T-helper 2 cell treated with Interferon-gamma antibody and Interleukin-4, amounts not matched to agents 100 ng/mL and 5 ng/mL, for 36 hours (primary cell): ENCODE measurements at regions not wholly inside any gene's neighbourhood (a gene's known extent, or its start where the extent isn't known, plus 50 kb on each side); places are given as distances from the start of the nearest gene placed in this dataset.

Experiments
- intact Hi-C: fragments of 100-400 bp; cut with micrococcal nuclease; formaldehyde crosslinking; loops from one replicate; pipeline ENCODE4 v1.15.1; 2023

DNA sequence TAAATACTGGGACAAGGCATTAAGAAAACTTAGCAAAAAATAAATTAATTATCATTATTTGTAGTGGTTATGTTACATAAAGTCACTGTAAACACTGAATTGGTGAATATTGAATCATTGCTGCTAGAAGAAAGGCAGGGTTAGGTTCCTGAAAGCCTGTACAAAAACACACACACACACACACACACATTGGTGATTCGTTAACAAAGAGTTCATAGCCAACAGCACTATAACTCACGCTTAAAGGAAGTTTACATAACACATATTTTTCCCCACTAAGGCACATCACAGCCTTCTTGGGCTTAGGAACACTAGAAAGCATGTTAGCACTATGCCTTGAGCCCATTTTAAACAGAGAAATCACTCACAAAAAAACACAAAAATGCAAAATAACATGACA lies 690.0 kb upstream of the PIK3C3 start:
- intact Hi-C loops, result no loop called here

DNA sequence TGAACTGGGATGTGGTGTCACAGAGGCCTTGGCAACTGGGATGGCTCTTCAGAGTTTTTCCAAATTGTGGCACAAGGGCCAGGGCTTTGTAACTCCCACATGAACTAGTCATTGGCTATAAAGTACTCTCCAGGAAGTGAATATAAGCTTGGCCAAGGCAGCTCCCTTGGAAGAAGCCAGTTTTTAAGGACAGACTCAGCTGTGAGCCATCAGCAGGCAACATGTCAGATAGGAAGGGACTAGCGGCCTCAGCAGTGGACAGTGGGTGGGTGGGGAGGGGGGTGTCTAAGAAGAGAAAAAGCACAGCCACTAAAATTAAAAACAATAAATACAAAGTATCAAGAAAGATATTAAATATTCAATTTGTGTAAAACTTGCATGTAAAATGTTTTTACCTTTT lies 691.1 kb upstream of the PIK3C3 start:
- intact Hi-C loops, result no loop called here

DNA sequence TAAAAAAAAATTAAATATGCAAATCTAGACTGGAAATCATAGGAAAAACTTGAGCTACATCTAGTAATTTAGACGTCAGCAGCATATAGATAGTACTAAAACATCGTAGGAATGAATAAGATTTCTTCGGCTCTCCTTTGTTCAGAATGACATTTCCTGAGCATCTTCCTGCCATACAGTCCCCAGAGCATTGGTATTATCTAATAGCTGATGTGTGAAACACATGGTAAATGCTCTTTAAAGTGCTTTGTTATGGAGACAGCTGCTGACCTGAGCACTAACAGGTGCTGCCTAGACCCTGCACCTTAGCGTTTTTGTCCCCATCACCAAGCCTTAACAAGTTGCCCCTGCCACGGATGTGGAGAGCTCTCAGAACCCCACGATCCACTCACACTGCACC lies 692.3 kb upstream of the PIK3C3 start:
- intact Hi-C loops, result no loop called here

DNA sequence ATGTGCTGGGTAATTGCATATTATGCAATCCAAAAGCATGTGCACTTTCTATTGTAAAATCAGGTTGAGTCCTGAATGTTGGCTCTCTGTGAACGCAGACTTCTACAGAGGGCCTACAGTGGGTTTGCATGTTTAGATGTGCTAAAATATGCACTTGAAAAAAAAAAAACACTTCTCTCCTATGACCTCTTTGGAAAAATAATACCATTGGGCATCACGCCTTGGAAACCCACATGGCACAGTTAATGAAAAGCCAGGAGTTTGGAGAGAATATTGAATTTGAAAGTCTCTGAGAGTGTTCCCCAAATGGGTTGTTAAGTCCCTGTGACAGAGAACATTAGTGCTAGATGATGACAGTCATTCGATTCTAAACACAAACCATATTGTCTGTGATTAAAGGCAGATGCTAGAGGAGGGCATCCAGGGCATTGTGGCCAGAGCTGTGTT lies 710.4 kb upstream of the PIK3C3 start:
- intact Hi-C loops, result no loop called here

DNA sequence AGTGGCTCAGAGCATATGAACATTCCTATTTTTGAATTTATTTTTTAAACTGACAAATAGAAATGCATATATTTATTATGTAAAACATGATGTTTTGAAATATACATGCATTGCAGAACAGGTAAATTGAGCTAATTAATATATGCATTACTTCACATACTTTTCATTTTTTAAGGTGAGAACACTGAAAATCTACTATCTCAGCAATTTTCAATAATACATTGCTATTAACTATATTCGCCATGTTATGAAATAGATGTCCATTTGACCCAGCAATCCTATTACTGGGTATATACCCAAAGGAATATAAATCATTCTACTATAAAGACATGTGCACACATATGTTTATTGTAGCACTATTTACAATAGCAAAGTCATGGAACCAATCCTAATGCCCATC lies 717.7 kb upstream of the PIK3C3 start:
- intact Hi-C loops, result no loop called here

DNA sequence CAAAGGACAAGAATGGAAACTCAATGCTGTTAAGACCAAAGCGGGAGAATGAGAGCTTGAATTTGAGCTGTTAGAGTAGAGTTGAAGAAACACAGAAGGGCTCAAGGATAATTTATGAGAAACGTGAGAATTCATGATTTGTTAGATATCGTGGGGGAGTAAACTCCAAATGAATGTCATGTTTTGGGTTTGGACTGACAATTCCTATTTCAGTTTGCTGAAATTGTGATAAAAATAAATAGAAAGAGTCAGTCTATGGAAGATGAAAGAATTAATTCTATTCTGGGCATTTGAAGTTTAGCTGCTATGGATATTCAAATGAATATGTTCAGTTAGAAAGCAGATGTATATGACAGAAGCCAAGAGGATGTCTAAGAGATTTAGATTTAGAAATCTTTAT lies 723.4 kb upstream of the PIK3C3 start:
- intact Hi-C loops, result no loop called here

DNA sequence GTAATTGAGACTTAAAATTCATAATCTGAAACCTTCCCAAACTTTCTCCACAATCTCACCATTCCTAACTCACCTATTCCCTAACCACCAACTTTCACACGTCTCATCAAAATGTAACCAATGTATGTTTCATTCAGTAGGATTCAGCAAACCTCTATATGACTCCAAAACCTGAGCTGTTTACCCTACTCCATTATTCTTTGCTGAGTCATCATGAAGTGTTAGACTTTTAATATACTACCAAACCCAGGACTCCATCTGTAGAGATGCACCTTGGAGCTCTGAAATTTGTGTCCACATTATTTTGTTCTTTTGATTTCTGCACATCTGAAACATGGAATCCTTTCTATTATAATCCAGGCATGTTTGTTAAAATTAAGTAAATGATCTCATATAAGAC lies 727.0 kb upstream of the PIK3C3 start:
- intact Hi-C loops, result no loop called here

DNA sequence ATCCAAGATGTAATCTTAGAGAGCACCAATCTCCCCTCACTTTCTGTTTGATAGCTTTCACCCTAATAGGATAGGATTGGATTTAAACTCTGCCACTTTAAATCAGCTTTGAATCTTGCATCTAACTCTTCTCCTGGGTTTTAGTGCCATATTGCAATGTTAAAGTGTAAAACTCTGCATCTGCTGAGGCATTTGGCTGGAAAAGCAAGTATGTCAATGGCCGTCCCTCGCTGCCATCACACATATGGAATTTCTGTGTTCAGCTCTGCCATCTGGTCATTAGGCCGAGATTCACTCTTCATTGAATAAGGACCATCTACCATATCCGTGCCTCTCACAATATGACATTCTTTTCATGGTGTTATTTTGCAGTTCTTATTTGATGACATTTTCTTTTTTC lies 728.1 kb upstream of the PIK3C3 start:
- intact Hi-C loops, result no loop called here

DNA sequence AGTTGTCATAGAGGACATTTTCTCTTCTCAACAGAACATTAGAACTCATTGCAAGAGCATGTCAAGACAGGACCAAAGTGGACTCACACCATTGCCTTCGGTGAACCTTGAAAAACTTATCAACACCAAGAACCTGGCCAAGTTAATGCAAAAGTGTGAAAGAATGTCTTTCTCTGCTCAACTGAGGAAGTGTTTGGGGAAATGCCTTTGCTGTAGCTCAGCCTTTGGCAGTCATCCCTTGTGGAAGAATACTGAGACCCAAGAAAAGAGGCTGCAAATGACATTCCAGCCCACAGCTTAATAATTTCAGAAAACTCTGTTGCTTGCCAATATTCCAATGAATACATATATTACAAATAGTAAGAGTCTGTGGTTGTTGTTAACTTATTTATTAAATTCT lies 728.8 kb upstream of the PIK3C3 start:
- intact Hi-C loops, result no loop called here

DNA sequence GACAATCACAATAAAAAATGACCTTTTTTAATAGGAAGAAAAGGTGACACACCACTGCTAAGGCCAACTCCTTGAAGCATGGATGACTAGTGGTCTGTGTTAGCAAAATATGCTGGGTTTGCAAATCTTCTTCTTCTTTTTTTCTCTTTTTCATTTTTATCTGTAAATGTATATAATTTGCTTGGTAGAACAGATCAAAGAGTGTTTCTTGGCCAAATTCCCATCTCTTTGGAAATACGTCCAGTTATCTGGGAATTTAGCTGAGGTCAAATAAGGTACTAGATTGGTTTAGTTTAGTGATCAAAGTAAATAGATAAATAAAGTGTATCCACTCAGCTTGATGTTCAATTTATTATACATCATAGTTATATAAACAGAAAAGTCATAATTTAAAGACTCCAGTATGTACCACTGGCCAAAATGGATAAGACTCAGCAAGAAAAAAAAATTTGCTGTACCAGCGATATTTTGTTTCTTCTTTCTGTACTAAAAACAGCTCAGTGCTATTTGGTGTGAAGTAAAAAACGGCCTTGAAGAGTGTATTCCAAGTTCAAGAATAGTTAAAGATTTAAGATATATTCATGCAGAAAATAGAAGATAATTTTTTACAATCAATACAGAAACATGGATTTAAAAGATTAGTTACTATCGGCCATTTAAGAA lies 738.6 kb upstream of the PIK3C3 start:
- intact Hi-C loops, result no loop called here

DNA sequence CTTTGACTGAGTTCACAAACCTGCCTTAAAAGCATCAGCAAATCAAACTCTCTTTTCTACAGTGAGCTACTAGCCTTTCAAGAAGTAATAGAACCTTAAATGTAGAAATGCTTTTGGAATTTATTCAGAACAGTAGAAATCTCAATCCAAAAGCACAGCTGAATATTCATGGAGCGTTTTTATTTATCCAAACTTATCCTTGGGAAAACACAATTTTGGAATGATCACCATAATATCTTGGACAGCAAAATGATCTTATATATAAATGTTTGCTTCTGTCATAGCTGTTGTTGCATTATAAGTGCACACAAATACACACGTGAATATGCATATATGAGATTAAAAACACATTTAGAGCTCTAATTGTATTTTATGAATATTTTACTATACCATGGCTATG lies 747.3 kb upstream of the PIK3C3 start:
- intact Hi-C loops, result no loop called here

DNA sequence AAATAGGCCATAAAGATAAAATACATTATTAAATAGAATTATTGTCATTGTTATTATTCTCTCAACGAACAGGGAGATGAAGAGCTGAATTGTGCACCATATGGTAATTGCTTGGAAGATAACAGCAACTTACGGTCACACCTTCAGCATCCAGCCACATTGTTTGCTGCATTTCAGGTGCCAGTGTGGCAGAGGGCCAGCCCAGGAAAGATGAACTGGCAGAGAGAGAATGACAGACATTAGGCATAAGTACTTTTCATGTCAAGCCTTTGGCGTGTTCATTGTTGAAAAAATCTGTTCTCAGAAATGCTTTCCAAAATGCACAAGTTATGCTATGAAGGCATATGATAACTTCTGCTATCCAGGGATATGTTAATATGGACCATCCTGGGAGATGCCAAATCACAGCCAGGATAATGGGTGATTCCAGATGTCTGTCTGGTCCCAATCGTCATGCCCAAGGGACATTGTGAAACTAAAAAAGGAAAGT lies 748.6 kb upstream of the PIK3C3 start:
- intact Hi-C loops, result no loop called here

DNA sequence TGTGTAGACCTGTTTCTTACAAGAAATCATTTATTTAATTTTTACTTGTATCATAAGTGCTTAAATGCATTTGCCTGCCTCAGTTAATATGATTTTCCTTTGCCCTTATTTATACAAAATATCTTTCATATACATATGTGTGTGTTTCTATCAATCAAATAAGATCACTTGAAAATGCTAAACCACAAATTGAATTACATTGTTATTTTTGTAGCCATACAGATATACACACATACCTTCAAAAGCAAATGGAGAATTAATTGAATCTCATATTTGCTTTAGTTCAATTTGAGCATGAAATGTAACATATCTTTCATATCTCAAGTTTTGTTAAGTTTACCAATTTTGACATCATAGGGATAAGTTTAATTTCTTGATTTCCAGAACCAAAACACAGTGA lies 755.8 kb upstream of the PIK3C3 start:
- intact Hi-C loops, result no loop called here

DNA sequence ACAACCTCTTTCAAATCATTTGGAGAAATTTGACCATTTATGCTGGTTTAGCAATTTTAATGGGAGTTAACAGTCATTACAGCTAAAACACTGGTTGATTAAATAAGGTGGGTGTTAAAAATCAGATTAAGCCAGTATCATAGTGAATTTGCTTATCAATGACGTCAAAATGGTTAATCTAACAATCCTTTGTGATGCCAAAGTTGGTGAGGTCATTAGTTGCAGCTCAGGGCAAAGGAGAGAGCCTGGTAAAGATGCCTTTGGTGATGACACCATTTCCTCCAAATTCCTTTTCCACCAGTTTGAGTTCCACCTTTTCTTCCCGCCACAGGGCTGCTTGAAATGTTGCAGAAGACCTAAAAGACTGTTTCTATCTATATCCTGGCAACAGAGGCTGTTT lies 757.1 kb upstream of the PIK3C3 start:
- intact Hi-C loops, result no loop called here

DNA sequence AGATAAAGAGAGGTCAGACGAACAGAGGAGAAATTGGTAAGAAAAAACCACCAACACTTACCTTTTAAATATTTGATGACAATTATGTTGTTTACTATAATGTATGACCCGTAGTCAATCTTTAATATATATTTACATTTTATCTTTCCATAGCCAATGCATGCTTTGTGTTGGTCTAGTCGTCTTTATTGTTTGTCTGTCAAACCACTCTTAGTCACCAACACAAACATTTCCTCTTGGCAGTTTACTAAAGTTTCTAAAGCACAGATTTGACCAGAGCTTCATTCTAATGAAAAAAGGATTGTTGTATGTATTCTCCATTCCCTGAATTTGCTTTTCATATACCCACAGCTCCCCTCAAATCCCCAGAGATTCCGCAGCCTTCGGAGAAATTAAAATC lies 784.7 kb upstream of the PIK3C3 start:
- intact Hi-C loops, result no loop called here

DNA sequence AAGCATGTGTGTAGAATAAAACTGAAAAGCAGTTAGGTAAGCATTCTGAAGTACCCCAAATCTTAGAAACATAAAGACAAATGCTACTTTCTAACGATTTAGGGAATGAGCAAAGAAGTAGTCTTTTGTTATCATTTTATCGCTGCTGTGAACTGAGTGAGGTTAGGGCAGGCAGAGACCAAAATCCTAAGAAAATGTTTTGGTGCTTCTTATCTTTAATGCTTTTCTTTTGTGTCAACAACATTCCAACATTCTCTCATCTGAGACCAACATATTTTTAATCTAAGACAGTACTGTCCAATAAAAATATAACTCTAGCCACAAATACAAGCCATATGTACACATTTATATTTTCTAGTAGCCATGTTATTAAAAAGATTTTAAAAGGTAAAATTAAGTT lies 789.4 kb upstream of the PIK3C3 start:
- intact Hi-C loops, result no loop called here

DNA sequence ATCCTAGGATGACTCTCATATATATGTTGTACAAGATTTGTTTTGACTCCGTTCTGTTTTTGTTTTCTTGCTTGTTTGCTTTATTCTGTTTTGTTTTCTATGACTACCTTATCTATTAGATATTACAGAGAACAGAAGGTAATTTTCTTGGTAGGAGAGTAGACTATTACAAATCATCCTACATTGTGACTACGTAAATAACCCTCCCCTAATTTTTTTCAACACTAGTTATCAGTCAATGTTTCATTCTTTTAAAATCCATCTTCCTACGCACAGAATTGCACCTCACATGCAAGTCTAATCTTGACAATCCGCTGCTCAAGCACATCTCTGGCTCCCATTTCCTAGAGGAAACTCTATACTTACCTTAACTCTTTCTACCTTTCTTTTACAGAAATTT lies 792.3 kb upstream of the PIK3C3 start:
- intact Hi-C loops, result no loop called here

DNA sequence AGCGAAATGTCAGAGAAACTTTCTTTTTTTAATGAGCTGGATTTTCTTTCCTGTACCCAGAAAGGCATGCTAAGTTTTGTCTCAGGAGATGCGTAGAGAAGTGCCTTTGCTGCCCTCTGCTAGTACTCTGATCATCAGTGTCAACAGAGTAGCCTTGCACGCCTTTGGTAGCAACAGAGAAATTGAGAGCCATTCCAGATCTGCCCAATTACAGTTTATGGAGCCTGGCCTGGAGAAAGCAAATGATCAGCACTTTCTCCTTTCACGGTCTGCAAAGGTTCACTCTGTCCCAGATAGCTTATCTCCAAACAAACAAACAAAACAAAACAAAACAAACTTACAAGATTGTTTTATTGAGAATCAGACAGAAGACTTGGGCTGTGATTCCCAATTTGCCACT lies 792.8 kb upstream of the PIK3C3 start:
- intact Hi-C loops, result no loop called here

DNA sequence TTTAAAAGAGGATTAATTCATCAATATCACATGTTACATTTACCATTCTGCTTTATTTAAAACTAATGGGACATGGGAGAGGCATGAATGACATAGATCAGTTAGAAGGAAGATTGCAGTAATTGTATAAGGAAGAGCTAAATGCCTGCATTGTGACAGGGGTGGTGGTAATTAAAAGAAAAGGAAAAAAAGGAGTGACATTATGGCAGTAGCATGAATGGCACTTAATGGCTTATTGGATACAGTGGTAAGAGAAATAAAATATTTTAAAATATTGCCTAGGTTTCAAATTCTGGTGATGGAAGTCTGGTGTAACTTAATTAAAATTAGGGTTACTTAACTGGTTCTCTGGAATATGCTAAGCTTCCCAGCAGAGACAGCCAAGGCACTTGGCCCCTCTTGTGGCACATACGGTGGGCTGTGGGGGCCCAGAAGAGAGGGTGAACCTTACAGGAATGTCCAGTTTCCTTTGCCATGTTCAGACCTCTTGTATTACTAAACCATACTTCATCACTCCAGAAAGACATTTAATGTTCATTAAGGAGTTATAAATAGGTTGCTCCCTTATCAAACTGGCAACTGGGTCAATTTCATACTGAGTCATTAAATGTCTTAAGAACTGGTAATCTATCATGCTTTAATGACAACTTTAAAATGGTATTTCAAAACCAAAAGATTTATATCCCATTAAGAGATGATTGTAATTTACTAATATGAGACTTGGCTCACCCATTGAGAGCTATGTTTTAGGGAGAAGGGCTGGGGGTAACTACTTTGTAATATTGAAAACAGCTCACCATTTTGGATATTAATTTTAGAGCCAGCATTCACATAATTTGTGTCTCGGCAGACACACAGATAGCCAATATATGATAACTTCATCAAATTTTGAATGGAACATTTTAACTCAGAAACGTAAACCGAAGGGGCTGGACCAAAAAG lies 798.9 kb upstream of the PIK3C3 start:
- intact Hi-C loops, result no loop called here

DNA sequence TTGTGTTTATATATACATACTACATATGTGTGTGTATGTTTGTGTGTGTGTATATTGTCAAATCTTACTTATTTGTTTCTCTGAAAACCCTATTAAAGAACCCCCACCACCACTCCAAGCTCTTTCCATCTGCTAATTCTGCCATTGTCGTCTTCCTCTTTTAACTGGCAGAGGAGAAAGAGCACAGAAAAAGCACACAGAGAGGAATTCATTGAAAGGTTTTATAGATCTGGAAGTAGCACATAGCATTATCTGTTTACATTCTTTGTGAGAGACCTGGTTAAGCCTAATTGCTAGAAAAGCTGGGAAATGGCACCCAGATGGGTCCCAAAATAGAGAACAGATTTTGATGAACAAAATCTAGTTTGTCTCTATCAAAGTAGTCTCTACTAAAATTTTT lies 800.0 kb upstream of the PIK3C3 start:
- intact Hi-C loops, result no loop called here

DNA sequence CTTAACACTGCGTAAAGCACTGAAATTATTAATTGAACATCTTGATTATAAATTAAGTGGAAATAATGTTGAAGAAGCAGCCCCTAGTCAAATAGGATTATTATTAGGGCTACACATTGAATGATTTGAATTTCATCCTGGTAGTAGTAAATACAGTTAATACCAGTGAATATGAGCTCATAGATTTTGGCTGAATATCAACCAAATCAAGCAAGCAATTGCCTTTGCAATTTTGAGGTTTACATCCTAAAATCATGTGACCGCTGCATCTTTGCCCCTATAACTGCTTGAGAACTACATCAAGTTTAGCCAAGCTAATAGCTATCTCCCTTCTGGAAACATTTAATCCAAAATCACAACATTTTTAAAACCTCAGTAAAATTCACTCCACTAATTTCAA lies 801.2 kb upstream of the PIK3C3 start:
- intact Hi-C loops, result no loop called here

DNA sequence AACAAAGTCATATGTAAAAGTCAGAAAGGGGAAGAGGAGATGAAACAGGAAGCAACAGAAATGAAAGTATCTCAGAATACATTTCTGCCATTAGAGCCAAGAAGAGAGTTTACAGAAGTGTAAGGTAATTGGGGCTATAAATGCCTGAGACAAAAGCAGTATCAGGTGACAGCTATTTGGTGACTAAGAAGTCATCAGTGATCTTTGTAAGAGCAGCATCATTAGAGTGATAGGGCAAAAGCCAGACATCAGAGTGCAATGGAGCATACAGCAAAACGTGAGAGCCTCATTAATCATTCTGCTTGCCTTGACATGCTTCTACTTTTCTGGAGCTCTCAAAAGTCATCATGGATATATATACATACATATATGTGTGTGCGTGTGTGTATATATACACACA lies 804.7 kb upstream of the PIK3C3 start:
- intact Hi-C loops, result no loop called here

DNA sequence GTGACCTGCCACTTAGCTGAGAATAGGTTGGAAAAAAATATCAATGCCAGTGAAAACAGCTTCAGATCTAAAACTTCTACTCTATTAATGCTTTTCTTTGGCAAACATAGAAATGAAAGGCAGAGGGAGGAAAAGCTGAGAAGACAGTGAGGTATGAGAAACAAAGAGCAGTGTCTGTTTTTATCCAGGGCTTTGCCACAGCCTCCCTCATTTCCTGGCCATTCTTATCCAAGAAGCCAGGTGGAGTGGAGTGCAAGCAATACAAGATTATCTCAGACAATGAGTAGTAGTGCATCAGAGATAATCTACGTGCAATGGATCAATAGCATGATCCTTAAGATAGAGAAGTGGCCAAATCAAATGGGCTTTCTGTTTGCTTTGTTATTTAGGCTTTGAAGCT lies 808.7 kb upstream of the PIK3C3 start:
- intact Hi-C loops, result no loop called here
